ENCODE measurements at regions not wholly inside any gene's neighbourhood (a gene's known extent, or its start where the extent isn't known, plus 50 kb on each side); places are given as distances from the start of the nearest gene placed in this dataset.

DNA sequence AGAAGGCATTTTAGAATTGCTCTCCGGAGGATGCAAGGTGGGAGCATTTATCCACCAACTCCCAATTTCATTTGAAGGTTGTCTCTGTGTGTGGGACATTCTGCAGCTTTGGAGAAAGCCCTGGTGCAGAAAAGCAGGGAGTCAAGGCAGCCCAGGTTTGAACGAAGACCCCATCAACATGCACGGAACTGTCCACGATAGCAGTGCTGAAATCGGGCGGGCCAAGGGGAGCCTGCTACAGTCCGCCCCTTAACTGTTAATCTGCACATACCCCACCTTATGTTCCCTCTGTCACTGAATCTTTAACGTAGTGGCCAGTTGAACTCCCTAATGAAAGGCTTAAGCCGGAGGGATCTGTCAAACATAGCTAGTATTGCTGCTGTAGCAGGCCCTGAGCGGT lies 68.8 kb upstream of the C1orf174 start:
- no peak for TF ChIP-seq EZH2 (IDR thresholded peaks at IDR 0.05; ENCODE audit: borderline replicate concordance, low read depth, low read length, severe bottlenecking)
- TF ChIP-seq, protein P1, sequence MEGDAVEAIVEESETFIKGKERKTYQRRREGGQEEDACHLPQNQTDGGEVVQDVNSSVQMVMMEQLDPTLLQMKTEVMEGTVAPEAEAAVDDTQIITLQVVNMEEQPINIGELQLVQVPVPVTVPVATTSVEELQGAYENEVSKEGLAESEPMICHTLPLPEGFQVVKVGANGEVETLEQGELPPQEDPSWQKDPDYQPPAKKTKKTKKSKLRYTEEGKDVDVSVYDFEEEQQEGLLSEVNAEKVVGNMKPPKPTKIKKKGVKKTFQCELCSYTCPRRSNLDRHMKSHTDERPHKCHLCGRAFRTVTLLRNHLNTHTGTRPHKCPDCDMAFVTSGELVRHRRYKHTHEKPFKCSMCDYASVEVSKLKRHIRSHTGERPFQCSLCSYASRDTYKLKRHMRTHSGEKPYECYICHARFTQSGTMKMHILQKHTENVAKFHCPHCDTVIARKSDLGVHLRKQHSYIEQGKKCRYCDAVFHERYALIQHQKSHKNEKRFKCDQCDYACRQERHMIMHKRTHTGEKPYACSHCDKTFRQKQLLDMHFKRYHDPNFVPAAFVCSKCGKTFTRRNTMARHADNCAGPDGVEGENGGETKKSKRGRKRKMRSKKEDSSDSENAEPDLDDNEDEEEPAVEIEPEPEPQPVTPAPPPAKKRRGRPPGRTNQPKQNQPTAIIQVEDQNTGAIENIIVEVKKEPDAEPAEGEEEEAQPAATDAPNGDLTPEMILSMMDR (IDR thresholded peaks at IDR 0.05; ENCODE audit: borderline replicate concordance, extremely low read depth, low read length, poor library complexity, severe bottlenecking), result no peak

All from DND-41 (cell line).